ENCODE measurements at regions not wholly inside any gene's neighbourhood (a gene's known extent, or its start where the extent isn't known, plus 50 kb on each side); places are given as distances from the start of the nearest gene placed in this dataset.

DNA sequence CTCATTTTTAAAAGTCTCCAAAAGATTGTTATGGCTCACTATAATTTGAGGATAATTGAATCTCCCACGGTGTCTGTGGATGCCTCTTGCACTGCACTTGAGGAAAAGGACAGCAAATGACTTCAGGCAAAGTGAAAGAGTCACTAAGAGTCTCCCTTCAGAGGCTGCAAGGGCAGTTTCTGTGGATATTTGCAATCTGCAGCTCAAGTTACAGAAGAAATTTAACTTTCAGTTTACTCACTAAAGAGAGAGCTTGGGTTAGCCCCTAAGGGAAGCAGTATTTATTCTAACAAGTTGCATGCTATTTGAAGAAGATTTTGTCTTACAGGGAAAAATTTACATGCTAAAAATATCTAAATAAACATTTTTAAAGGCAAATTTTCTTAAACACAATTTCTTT lies 912.0 kb upstream of the TENM3 start:
- DNase-seq (ENCODE audit: low read depth): no peak
- no peak overlapping the region for H3K4me3 ChIP-seq (ENCODE audit: low read depth, low read length)
- TF ChIP-seq, protein P1, sequence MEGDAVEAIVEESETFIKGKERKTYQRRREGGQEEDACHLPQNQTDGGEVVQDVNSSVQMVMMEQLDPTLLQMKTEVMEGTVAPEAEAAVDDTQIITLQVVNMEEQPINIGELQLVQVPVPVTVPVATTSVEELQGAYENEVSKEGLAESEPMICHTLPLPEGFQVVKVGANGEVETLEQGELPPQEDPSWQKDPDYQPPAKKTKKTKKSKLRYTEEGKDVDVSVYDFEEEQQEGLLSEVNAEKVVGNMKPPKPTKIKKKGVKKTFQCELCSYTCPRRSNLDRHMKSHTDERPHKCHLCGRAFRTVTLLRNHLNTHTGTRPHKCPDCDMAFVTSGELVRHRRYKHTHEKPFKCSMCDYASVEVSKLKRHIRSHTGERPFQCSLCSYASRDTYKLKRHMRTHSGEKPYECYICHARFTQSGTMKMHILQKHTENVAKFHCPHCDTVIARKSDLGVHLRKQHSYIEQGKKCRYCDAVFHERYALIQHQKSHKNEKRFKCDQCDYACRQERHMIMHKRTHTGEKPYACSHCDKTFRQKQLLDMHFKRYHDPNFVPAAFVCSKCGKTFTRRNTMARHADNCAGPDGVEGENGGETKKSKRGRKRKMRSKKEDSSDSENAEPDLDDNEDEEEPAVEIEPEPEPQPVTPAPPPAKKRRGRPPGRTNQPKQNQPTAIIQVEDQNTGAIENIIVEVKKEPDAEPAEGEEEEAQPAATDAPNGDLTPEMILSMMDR (IDR thresholded peaks at IDR 0.05; ENCODE audit: insufficient read depth, low read length): no peak

DNA sequence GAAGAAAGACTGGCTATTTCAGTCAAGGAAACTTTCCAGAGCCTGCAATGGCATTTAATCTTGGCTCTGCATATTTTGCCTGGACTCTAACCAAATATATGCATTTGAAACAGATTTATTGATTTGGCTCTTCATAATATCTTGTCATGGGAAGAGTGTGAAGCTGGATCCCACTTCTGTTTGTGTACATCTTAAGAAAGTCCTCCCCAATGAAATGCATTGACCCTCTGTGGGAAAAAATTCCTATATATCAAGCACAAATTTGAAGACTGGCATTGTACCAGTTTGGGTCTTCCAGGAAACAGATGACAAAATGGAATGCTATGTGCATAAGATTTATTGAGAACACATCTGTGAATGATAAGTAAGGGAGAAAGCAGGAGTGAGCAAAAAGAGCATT lies 897.3 kb upstream of the TENM3 start:
- DNase-seq (ENCODE audit: low read depth): no peak
- H3K4me3 ChIP-seq (ENCODE audit: low read depth, low read length): no peak overlapping the region
- TF ChIP-seq, protein P1 (IDR thresholded peaks at IDR 0.05; ENCODE audit: insufficient read depth, low read length): no peak

DNA sequence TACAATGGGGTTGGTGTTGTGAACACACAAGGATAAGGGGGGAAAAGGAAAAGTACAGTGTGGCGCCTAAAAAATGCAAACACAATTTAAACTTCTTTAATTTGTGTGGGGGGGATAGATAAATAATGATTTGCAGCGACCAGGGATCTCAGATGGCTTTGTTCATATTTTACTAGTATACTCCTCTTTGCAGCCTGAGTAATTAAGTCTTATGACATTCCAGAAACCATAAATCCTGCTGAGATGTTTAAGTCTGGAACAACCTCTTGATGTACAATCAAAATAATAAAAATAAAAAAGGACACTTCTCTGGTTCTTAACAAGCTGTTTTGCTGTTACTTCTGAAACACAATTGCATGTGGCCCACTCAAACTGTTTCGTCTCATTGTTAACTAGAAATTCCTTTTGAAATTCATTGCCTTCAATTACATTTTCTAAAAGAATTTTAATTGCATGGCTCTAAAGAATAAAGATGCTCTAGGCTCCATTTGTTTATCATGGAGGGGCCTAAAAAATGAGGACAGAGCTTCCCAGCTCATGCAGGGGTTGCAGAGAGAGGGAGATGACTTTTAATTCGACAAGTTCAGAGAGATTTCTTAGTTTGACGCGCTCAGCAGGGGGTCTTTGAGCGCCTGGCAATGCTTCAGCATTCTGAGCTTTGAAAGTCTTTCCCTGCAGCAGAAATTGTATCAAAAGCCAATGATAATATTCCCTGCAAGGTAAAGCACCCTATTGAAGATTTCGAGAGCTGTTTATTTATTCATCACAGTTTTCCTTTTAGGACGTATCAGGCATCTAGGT lies 892.4 kb upstream of the TENM3 start:
- no peak for DNase-seq (ENCODE audit: low read depth)
- TF ChIP-seq, protein P1 (IDR thresholded peaks at IDR 0.05; ENCODE audit: insufficient read depth, low read length): no peak
- H3K4me3 ChIP-seq (ENCODE audit: low read depth, low read length): no peak overlapping the region

DNA sequence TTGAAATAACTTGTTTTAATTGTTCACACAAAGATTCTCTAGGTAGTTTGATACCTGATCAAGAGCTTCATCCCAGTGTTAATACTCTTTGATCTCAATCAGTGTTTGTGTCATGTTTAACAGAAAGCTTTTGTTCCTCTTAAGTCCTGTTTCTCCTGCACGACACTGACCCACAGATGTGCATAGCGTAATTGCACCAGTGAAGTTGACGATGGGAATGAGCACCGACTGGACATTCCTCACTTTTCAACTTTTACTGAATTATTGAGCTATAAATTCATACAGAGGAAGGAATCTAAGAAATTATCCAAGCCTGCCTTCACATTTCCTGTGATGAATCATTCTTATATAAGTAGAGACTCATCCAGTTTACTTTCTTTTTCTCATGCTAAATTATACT lies 878.7 kb upstream of the TENM3 start:
- TF ChIP-seq, protein P1 (IDR thresholded peaks at IDR 0.05; ENCODE audit: insufficient read depth, low read length): no peak
- DNase-seq (ENCODE audit: low read depth): no peak

DNA sequence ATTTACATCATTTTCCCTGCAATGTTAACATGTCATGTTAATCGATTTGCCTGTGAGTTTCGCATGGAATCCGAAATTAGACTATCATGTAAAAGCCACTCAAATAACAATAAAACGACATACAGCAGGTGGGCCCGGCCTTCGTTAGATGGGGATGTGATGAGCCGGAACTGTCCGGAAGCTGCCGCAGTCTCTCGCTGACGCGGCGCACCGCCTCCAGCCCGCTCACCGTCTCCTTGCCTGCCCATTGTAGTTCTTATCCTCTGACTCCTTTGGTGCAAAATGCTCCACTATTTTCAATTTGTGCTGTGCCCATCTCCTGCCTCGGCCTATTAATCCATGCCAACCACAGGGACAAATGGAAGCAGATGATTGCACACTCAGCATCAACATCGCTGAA lies 877.5 kb upstream of the TENM3 start:
- DNase-seq (ENCODE audit: low read depth): no peak
- no peak overlapping the region for H3K4me3 ChIP-seq (ENCODE audit: low read depth, low read length)
- TF ChIP-seq, protein P1 (IDR thresholded peaks at IDR 0.05; ENCODE audit: insufficient read depth, low read length): no peak

More for the DNA sequence above, 878.7 kb upstream of the TENM3 start:
- H3K4me3 ChIP-seq (ENCODE audit: low read depth, low read length): no peak overlapping the region

DNA sequence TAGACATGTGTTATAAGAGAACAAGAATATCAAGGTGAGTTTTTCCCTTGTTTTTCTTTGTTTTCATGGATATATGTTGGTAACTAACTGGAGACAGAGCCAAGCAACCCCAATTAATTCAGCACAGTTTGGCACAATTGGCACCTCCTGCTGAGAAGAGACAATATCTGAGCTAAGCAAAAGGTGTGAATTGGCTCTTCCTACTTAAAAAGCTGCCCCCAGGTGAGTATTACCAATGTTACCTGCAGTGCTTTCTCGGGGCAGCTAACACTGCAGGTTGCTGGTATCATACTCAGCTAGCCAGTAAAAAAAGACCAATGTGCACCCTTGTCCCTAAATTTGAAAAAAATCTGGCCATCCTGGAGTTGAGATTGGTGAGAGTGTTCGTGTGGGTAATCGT lies 871.2 kb upstream of the TENM3 start:
- DNase-seq (ENCODE audit: low read depth): no peak
- no peak overlapping the region for H3K4me3 ChIP-seq (ENCODE audit: low read depth, low read length)
- TF ChIP-seq, protein P1 (IDR thresholded peaks at IDR 0.05; ENCODE audit: insufficient read depth, low read length): no peak

DNA sequence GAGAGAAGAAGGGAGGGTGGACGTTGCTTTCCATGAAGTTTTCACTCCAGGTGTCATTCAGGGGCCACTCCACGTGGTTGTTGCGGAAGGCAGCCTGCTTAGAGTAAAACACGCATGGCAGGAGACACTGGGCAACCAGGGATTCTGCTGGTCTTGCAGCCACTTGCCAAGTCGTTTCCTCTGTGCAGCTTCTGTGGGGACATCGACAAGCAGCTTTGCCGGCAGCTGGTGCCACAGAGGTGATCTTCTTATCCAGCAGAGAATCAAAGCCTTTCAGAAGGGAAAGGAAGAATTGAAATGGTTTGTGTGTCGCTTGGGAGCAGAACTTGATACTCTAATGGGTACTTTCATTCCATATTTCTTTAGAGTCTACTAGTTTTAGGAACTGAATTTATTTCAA lies 867.1 kb upstream of the TENM3 start:
- H3K4me3 ChIP-seq (ENCODE audit: low read depth, low read length): no peak overlapping the region
- DNase-seq (ENCODE audit: low read depth): no peak
- TF ChIP-seq, protein P1 (IDR thresholded peaks at IDR 0.05; ENCODE audit: insufficient read depth, low read length): no peak
